ENCODE measurements at regions not wholly inside any gene's neighbourhood (a gene's known extent, or its start where the extent isn't known, plus 50 kb on each side); places are given as distances from the start of the nearest gene placed in this dataset.

GRCh38 chr13:47126432-47126831 lies 229.6 kb upstream of the HTR2A start:
- dilution Hi-C loops (cut with MboI; ENCODE audit: extremely low pct_ligation_motif_present, low sequenced_read_pairs) (no loop called here), intact Hi-C loops (cut with micrococcal nuclease) (no loop called here)
- BruUV-seq (replicated peaks), result no TSS peak
- no peaks in the 10 kb centered on the region for H3K9me1 ChIP-seq (replicated peaks; ENCODE audit: control insufficient read depth, extremely low read depth, insufficient read depth, low read length)
- ChIA-PET CTCF (no interaction called here), POLR2A (no interaction called here)
- no peaks in the 10 kb centered on the region for H3K4me1 ChIP-seq (ENCODE audit: control insufficient read depth, extremely low read depth, insufficient read depth, low read length)
- no peak overlapping the region for H3K4me2 ChIP-seq (ENCODE audit: insufficient read depth, low read length)
- no peak overlapping the region for H3K9ac ChIP-seq (replicated peaks; ENCODE audit: extremely low read depth, insufficient read depth, low read length)
- FAIRE-seq (no peak), DNase-seq (ENCODE audit: low read depth, low spot score) (no peak)
- H2AFZ ChIP-seq (ENCODE audit: low read depth, low read length), result no peak overlapping the region
- H3K79me2 ChIP-seq (ENCODE audit: control insufficient read depth, insufficient read depth, low read length), result no peaks in the 10 kb centered on the region
- no peaks in the 10 kb centered on the region for H3K36me3 ChIP-seq (ENCODE audit: control insufficient read depth in 2 of 2, extremely low read depth in 1 of 2, insufficient read depth in 2 of 2, low read length in 2 of 2)
- no peaks in the 10 kb centered on the region for H4K20me1 ChIP-seq (replicated peaks; ENCODE audit: control insufficient read depth, extremely low read depth, insufficient read depth, low read length)
- H3K9me3 ChIP-seq (replicated peaks; ENCODE audit: control insufficient read depth, insufficient read depth, low read length), result peaks cover 10% of the 10 kb centered on the region
- TF ChIP-seq MAX (IDR thresholded peaks at IDR 0.05; ENCODE audit: insufficient read depth, insufficient read length) (no peak), CTCF (IDR thresholded peaks at IDR 0.05; ENCODE audit: extremely low read depth in 1 of 2, insufficient read depth in 1 of 2, low read depth in 1 of 2, low read length in 2 of 2) (no peak), GATA2 (IDR thresholded peaks at IDR 0.05; ENCODE audit: insufficient read depth, insufficient read length, low read depth, low read length) (no peak), FOS (IDR thresholded peaks at IDR 0.05; ENCODE audit: borderline replicate concordance, insufficient read depth, low read length) (no peak), MYC (IDR thresholded peaks at IDR 0.05; ENCODE audit: low read depth, low read length) (no peak), POLR2A (IDR thresholded peaks at IDR 0.05; ENCODE audit: low read depth, low read length) (no peak), POLR2AphosphoS5 (IDR thresholded peaks at IDR 0.05; ENCODE audit: insufficient read depth, low read depth, low read length) (no peak), JUN (IDR thresholded peaks at IDR 0.05; ENCODE audit: borderline replicate concordance, insufficient read depth, insufficient read length, low read depth) (no peak), EZH2 (IDR thresholded peaks at IDR 0.05; ENCODE audit: borderline replicate concordance, low read depth, low read length, severe bottlenecking) (no peak)
- H3K27me3 ChIP-seq (ENCODE audit: control insufficient read depth in 2 of 2, insufficient read depth in 2 of 2, low read length in 2 of 2), result no peaks in the 10 kb centered on the region
- no peak overlapping the region for H3K27ac ChIP-seq (ENCODE audit: insufficient read depth, low read depth, low read length)
- no peak overlapping the region for H3K4me3 ChIP-seq (replicated peaks in 1 of 3; ENCODE audit: insufficient read depth in 1 of 3, low read depth in 1 of 3, low read length in 3 of 3)
